ENCODE measurements at regions not wholly inside any gene's neighbourhood (a gene's known extent, or its start where the extent isn't known, plus 50 kb on each side); places are given as distances from the start of the nearest gene placed in this dataset.
A peak's percentile ranks its signal among the peaks of the same experiment; 100 is the strongest.
"Not testable (repeated sequence)": the region's sequence is repeated elsewhere in the genome, so short reads cannot be mapped to it uniquely, and the experiment has no call there.

- no peak for DNase-seq
Observed at GRCh38 chr16:76023835-76024234, 253.4 kb upstream of the CNTNAP4 start.

GRCh38 chr16:76035689-76036088, 241.5 kb upstream of the CNTNAP4 start:
- no peak for DNase-seq

- no peak for DNase-seq
Observed at GRCh38 chr16:76038097-76038496, 239.1 kb upstream of the CNTNAP4 start.

- DNase-seq = no peak
Observed at GRCh38 chr16:76052725-76053124, 224.5 kb upstream of the CNTNAP4 start.

GRCh38 chr16:76059186-76059585, 218.0 kb upstream of the CNTNAP4 start:
- DNase-seq = peak; percentile 4

- DNase-seq = no peak
Observed at GRCh38 chr16:76059701-76060100, 217.5 kb upstream of the CNTNAP4 start.

- no peak for DNase-seq
Observed at GRCh38 chr16:76071690-76072089, 205.5 kb upstream of the CNTNAP4 start.

GRCh38 chr16:76081967-76082366, 195.2 kb upstream of the CNTNAP4 start:
- DNase-seq = no peak

GRCh38 chr16:76106647-76107046, 170.6 kb upstream of the CNTNAP4 start:
- no peak for DNase-seq

- no peak for DNase-seq
Observed at GRCh38 chr16:76108460-76108859, 168.7 kb upstream of the CNTNAP4 start.

GRCh38 chr16:76114681-76115080, 162.5 kb upstream of the CNTNAP4 start:
- DNase-seq = peak; percentile 11

- DNase-seq = no peak
Observed at GRCh38 chr16:76118344-76118743, 158.9 kb upstream of the CNTNAP4 start.

- no peak for DNase-seq
Observed at GRCh38 chr16:76121636-76122035, 155.6 kb upstream of the CNTNAP4 start.

GRCh38 chr16:76123966-76124365, 153.2 kb upstream of the CNTNAP4 start:
- DNase-seq = no peak

- DNase-seq = no peak
Observed at GRCh38 chr16:76125871-76126270, 151.3 kb upstream of the CNTNAP4 start.

- DNase-seq = not testable (repeated sequence)
Observed at GRCh38 chr16:76138056-76138455, 139.1 kb upstream of the CNTNAP4 start.

GRCh38 chr16:76157629-76158028, 119.6 kb upstream of the CNTNAP4 start:
- DNase-seq = no peak

GRCh38 chr16:76162046-76162445, 115.2 kb upstream of the CNTNAP4 start:
- no peak for DNase-seq

GRCh38 chr16:76164970-76165558, 112.1 kb upstream of the CNTNAP4 start:
- no peak for DNase-seq

GRCh38 chr16:76175718-76176117, 101.5 kb upstream of the CNTNAP4 start:
- no peak for DNase-seq

- DNase-seq = no peak
Observed at GRCh38 chr16:76176153-76176552, 101.0 kb upstream of the CNTNAP4 start.

- no peak for DNase-seq
Observed at GRCh38 chr16:76176616-76177015, 100.6 kb upstream of the CNTNAP4 start.

GRCh38 chr16:76182041-76182635, 95.1 kb upstream of the CNTNAP4 start:
- DNase-seq = no peak

- DNase-seq = no peak
Observed at GRCh38 chr16:76183647-76184046, 93.6 kb upstream of the CNTNAP4 start.

- no peak for DNase-seq
Observed at GRCh38 chr16:76190057-76190456, 87.1 kb upstream of the CNTNAP4 start.

All from fibroblast of skin of right biceps (primary cell).